ENCODE measurements at regions not wholly inside any gene's neighbourhood (a gene's known extent, or its start where the extent isn't known, plus 50 kb on each side); places are given as distances from the start of the nearest gene placed in this dataset.
A peak's percentile ranks its signal among the peaks of the same experiment; 100 is the strongest.

GRCh38 chr3:116863822-116864589 lies 154.4 kb downstream of the TUSC7 start:
- no peak overlapping the region for H4K8ac ChIP-seq (ENCODE audit: extremely low read depth, insufficient read depth, low read length)
- no peak overlapping the region for H3K56ac ChIP-seq (replicated peaks; ENCODE audit: insufficient read length, low read depth, low read length)
- H2BK15ac ChIP-seq (ENCODE audit: low read length), result no peak overlapping the region
- peak overlapping the region; percentile 20 to 56 (median 39); a peak in 7 of 8 replicates for H3K4me3 ChIP-seq (ENCODE audit: extremely low read depth in 1 of 4, insufficient read depth in 2 of 4, low read depth in 3 of 4, low read length in 4 of 4)
- H2BK12ac ChIP-seq (ENCODE audit: low read depth, low read length), result peak overlapping the region; percentile 63
- 14% methylated on average over 16 of the region's 16 CpGs; no CpG with 5 or more reads in 1 of the 2 experiments for WGBS, 2 experiments (ENCODE audit: extremely low coverage in 1 of 2, insufficient coverage in 1 of 2, insufficient read length in 1 of 2, insufficient replicate concordance in 2 of 2, low coverage in 1 of 2, low lambda C conversion rate in 2 of 2, missing lambda C conversion rate in 1 of 2)
- peak overlapping the region; percentile 57; the same call in 1 of the 2 replicates for H3K18ac ChIP-seq (ENCODE audit: extremely low read depth, low read length)
- no peaks in the 10 kb centered on the region for H3K79me1 ChIP-seq (ENCODE audit: low read depth, low read length)
- ChIA-PET POLR2A (ENCODE audit: partially characterized antibody) (interaction anchor here (0.6 kb wide), 1 partner anchor 577 kb away, joined by 4 read pairs; no protein-coding TSS in a partner anchor), CTCF (ENCODE audit: partially characterized antibody) (interaction anchor here (0.6 to 5.0 kb wide), 17 partner anchors 10 to 661 kb away, joined by 3 to 25 read pairs (median 3); no protein-coding TSS in a partner anchor)
- peaks cover 3% of the 10 kb centered on the region; the same call in 1 of the 2 replicates for H3K23me2 ChIP-seq (ENCODE audit: low read depth, low read length)
- peaks cover 7 to 13% (median 9%) of the 10 kb centered on the region in 4 experiments; a peak in 5 of 7 replicates for H3K4me1 ChIP-seq (replicated peaks in 1 of 4; ENCODE audit: control insufficient read depth in 3 of 4, insufficient read depth in 4 of 4, low read length in 3 of 4)
- peak overlapping the region; percentile 51 for H2BK20ac ChIP-seq (ENCODE audit: low read length)
- DNase-seq (ENCODE audit: low read depth in 1 of 2, low spot score in 2 of 2), result peak; percentile 34 to 60
- no peak overlapping the region for H4K5ac ChIP-seq (ENCODE audit: insufficient read length, low read depth, low read length)
- peak; percentile 97 for FAIRE-seq
- H2AK5ac ChIP-seq (ENCODE audit: low read depth, low read length), result no peak overlapping the region
- H3K14ac ChIP-seq (ENCODE audit: insufficient read length), result no peak overlapping the region
- H3K23ac ChIP-seq (ENCODE audit: insufficient read length), result no peak overlapping the region
- peak overlapping the region; percentile 91 for H2AFZ ChIP-seq (ENCODE audit: low read length)
- no peaks in the 10 kb centered on the region for H3K79me2 ChIP-seq (ENCODE audit: control insufficient read depth in 1 of 2, insufficient read depth in 2 of 2, low read length in 2 of 2)
- no peak overlapping the region for H2BK120ac ChIP-seq (replicated peaks; ENCODE audit: low read depth, low read length)
- H3K4me2 ChIP-seq (ENCODE audit: insufficient read depth in 1 of 2, low read depth in 2 of 2, low read length in 2 of 2), result peak overlapping the region; percentile 65 to 69
- H3K4ac ChIP-seq (replicated peaks; ENCODE audit: insufficient read length, low read depth, low read length), result no peak overlapping the region
- H4K91ac ChIP-seq (replicated peaks; ENCODE audit: insufficient read length, low read length), result peak overlapping the region; percentile 71
- H3K9me3 ChIP-seq (ENCODE audit: insufficient read depth in 2 of 2, low read depth in 1 of 2, low read length in 1 of 2), result no peaks in the 10 kb centered on the region
- H4K20me1 ChIP-seq (replicated peaks in 1 of 2; ENCODE audit: control insufficient read depth in 1 of 2, insufficient read depth in 2 of 2, low read length in 2 of 2), result no peaks in the 10 kb centered on the region
- no peaks in the 10 kb centered on the region for H3K36me3 ChIP-seq (ENCODE audit: control insufficient read depth in 2 of 4, insufficient read depth in 4 of 4, low read length in 3 of 4)
- H3K9ac ChIP-seq (replicated peaks in 1 of 4; ENCODE audit: extremely low read depth in 1 of 4, low read depth in 3 of 4, low read length in 3 of 4), result peak overlapping the region in 2 of 4 experiments; percentile 29 to 49; a peak in 2 of 7 replicates
- peak overlapping the region; percentile 49; the same call in 1 of the 2 replicates for H2BK5ac ChIP-seq (ENCODE audit: low read depth, low read length)
- H3K27ac ChIP-seq (ENCODE audit: low read depth, low read length), result no peak overlapping the region; the same call in 1 of the 2 replicates
- H3K27me3 ChIP-seq (replicated peaks in 1 of 4; ENCODE audit: control insufficient read depth in 3 of 4, extremely low read depth in 1 of 4, insufficient read depth in 3 of 4, low read length in 3 of 4), result no peaks in the 10 kb centered on the region
- TF ChIP-seq TBP (IDR thresholded peaks at IDR 0.05; ENCODE audit: low read depth, low read length) (no peak), SAP30 (IDR thresholded peaks at IDR 0.05; ENCODE audit: insufficient read depth, insufficient replicate concordance, low read length) (no peak), CREB1 (IDR thresholded peaks at IDR 0.05) (no peak), PHF8 (conservative IDR thresholded peaks at IDR 0.05; ENCODE audit: low read depth, low read length) (no peak), POLR2AphosphoS5 (IDR thresholded peaks at IDR 0.05; ENCODE audit: low read depth, low read length) (no peak), RXRA (IDR thresholded peaks at IDR 0.05; ENCODE audit: insufficient read depth, low read depth, low read length) (no peak), BACH1 (IDR thresholded peaks at IDR 0.05; ENCODE audit: low read length) (peak; percentile 63; the same call in 1 of the 2 replicates), RFX5 (IDR thresholded peaks at IDR 0.05; ENCODE audit: borderline replicate concordance, low read depth, low read length) (no peak), RNF2 (IDR thresholded peaks at IDR 0.05; ENCODE audit: borderline replicate concordance, low read depth, low read length, missing control alignments, poor library complexity, severe bottlenecking) (no peak), KDM1A (IDR thresholded peaks at IDR 0.05; ENCODE audit: borderline replicate concordance, low read length) (no peak), FOSL1 (IDR thresholded peaks at IDR 0.05; ENCODE audit: insufficient read depth, low read depth, low read length) (no peak), POU5F1 (IDR thresholded peaks at IDR 0.05; ENCODE audit: low read depth, low read length) (no peak)
